GM12878 (cell line): ENCODE measurements at regions not wholly inside any gene's neighbourhood (a gene's known extent, or its start where the extent isn't known, plus 50 kb on each side); places are given as distances from the start of the nearest gene placed in this dataset.

Source experiments
- ATAC-seq: fragments of 200-7000 bp; cut with Tn5 transposase; 3 replicates; pipeline ENCODE4 v1.9.1; 2020; ENCODE audit warnings: mild to moderate bottlenecking, moderate library complexity
- BruUV-seq: library from RNA; stranded (reverse); fragments of 400-500 nt; replicated peaks from 2 replicates; lab custom pipeline; 2021; lab: Mats Ljungman, UMichigan
- CTCF ChIA-PET: fragments of 300-600 bp; sonication (Branson Sonifier 250); formaldehyde crosslinking; extraction: SDS; loops from one replicate; lab custom pipeline; 2021; ENCODE audit warnings: inconsistent platforms; lab: Yijun Ruan, JAX
- POLR2A ChIA-PET: fragments of 350-600 bp; formaldehyde crosslinking; extraction: SDS; loops from one replicate; lab custom pipeline; 2021; ENCODE audit warnings: inconsistent platforms; lab: Charles Lee
- RAD21 ChIA-PET: fragments of 300-600 bp; sonication (Branson Sonifier 250); formaldehyde crosslinking; loops from one replicate; lab custom pipeline; 2023; ENCODE audit warnings: antibody characterized with exemption; ENCODE audit not compliant: unreplicated experiment; lab: Charles Lee
- SMC1A ChIA-PET: fragments of 300-600 bp; sonication (Branson Sonifier 250); formaldehyde crosslinking; loops from one replicate; lab custom pipeline; 2023; ENCODE audit not compliant: unreplicated experiment, uncharacterized antibody; lab: Charles Lee
- DNase-seq: peaks from one replicate; pipeline ENCODE4 v3.0.0-alpha.2; 2011; ENCODE audit warnings: low read depth, low spot score
- FAIRE-seq: peaks from 3 replicates; lab custom pipeline; 2011; peaks lifted over from hg19 to GRCh38; lab: Jason Lieb, UNC
- H2AFZ ChIP-seq: 2 replicates; pipeline ENCODE4 v1.6.0; 2011; ENCODE audit warnings: low read depth, low read length, control low read depth; ENCODE audit not compliant: control insufficient read depth
- H3K27ac ChIP-seq: 2 replicates; pipeline ENCODE4 v1.5.1; 2011; ENCODE audit warnings: control low read depth; ENCODE audit not compliant: control insufficient read depth, insufficient read depth
- H3K27me3 ChIP-seq, 2 experiments: replicated peaks in 1 of 2; 2 replicates each; pipeline versions ENCODE4 v1.6.0 to v1.6.1; 2011; ENCODE audit warnings: low read length in 1 of 2; ENCODE audit not compliant: control insufficient read depth in 2 of 2, insufficient read depth in 2 of 2
- H3K36me3 ChIP-seq, 2 experiments: 2 replicates each; pipeline ENCODE4 v1.5.1; 2011; ENCODE audit warnings: low read length in 1 of 2; ENCODE audit not compliant: control insufficient read depth in 2 of 2, insufficient read depth in 2 of 2
- H3K4me1 ChIP-seq: 2 replicates; pipeline ENCODE4 v1.6.1; 2011; ENCODE audit warnings: mild to moderate bottlenecking, low read length, moderate library complexity, mixed read lengths; ENCODE audit not compliant: control insufficient read depth, insufficient read depth
- H3K4me2 ChIP-seq: 2 replicates; pipeline ENCODE4 v1.6.0; 2011; ENCODE audit warnings: control low read depth; ENCODE audit not compliant: control insufficient read depth, insufficient read depth
- H3K4me3 ChIP-seq: fragments of 200-600 bp; sonication (generic); 2 replicates; pipeline ENCODE4 v1.5.1; 2016
- H3K79me2 ChIP-seq: 2 replicates; pipeline ENCODE4 v1.6.0; 2011; ENCODE audit warnings: low read length; ENCODE audit not compliant: control insufficient read depth, insufficient read depth
- H3K9ac ChIP-seq: 2 replicates; pipeline ENCODE4 v1.8.0; 2011; ENCODE audit warnings: low read length, control low read depth, mixed read lengths; ENCODE audit not compliant: control insufficient read depth, insufficient read depth
- H3K9me3 ChIP-seq: replicated peaks from 3 replicates; pipeline ENCODE4 v1.5.1; 2011; ENCODE audit warnings: mild to moderate bottlenecking, low read length; ENCODE audit not compliant: control insufficient read depth, insufficient read depth
- H4K20me1 ChIP-seq: 2 replicates; pipeline ENCODE4 v1.6.0; 2011; ENCODE audit not compliant: control insufficient read depth, insufficient read depth
- BMI1 ChIP-seq: fragments of 450-650 bp; IDR thresholded peaks from 2 replicates; pipeline ENCODE4 v1.6.1; 2016; ENCODE audit warnings: mild to moderate bottlenecking, moderate library complexity, borderline replicate concordance
- E2F8 ChIP-seq: fragments of 450-650 bp; IDR thresholded peaks from 2 replicates; pipeline ENCODE4 v1.6.1; 2018; ENCODE audit warnings: mild to moderate bottlenecking, low read depth, moderate library complexity; ENCODE audit not compliant: partially characterized antibody
- EP300 ChIP-seq, 2 experiments: fragments of 150-350 bp in 1 of 2; IDR thresholded peaks; 2 replicates each; pipeline ENCODE4 v1.6.1; 2011 to 2012; ENCODE audit warnings: low read depth in 2 of 2, low read length in 2 of 2, borderline replicate concordance in 1 of 2, improper control_type of control experiment in 1 of 2, inconsistent platforms in 1 of 2; ENCODE audit not compliant: control insufficient read depth in 1 of 2
- NR2F1 ChIP-seq: fragments of 450-650 bp; conservative IDR thresholded peaks from 2 replicates; pipeline ENCODE4 v1.6.1; 2017; ENCODE audit warnings: mild to moderate bottlenecking
- PRDM15 ChIP-seq: fragments of 450-650 bp; formaldehyde crosslinking; IDR thresholded peaks from 2 replicates; pipeline ENCODE4 v1.4.0; 2020; ENCODE audit warnings: mild to moderate bottlenecking, moderate library complexity
- SIX5 ChIP-seq: IDR thresholded peaks from 2 replicates; pipeline ENCODE4 v1.6.1; 2011; ENCODE audit warnings: mild to moderate bottlenecking, low read depth, low read length, moderate library complexity; ENCODE audit not compliant: severe bottlenecking
- SMARCA5 ChIP-seq: fragments of 450-650 bp; IDR thresholded peaks from 2 replicates; pipeline ENCODE4 v1.6.1; 2017; ENCODE audit warnings: mild to moderate bottlenecking
- SMC3 ChIP-seq: IDR thresholded peaks from 2 replicates; pipeline ENCODE4 v1.6.1; 2011; ENCODE audit warnings: low read length, improper control_type of control experiment, borderline replicate concordance
- WGBS: methylation state at CpG from one replicate; pipeline ENCODE4 v1.1.6; 2016; ENCODE audit warnings: low lambda C conversion rate; ENCODE audit not compliant: insufficient replicate concordance, insufficient coverage; ENCODE audit errors: missing lambda C conversion rate; 5-methylcytosine and 5-hydroxymethylcytosine counted together
- in situ Hi-C: fragments of 300-500 bp; cut with MboI; formaldehyde crosslinking; loops from 9 replicates; pipeline ENCODE4 v1.14.3; 2018; ENCODE audit warnings: mixed read lengths
- intact Hi-C: fragments of 100-400 bp; cut with micrococcal nuclease; formaldehyde crosslinking; loops from one replicate; pipeline ENCODE4 v1.14.2; 2022; ENCODE audit not compliant: unreplicated experiment
- TF ChIP-seq, protein P1 (sequence below): fragments of 450-650 bp; IDR thresholded peaks from 2 replicates; pipeline ENCODE4 v1.6.1; 2014; ENCODE audit warnings: mild to moderate bottlenecking

GRCh38 chr3:82461049-82461889, 699.8 kb upstream of the GBE1 start:
- Histone ChIP-seq H3K4me1 (no peaks in the 10 kb centered on the region), H3K79me2 (no peaks in the 10 kb centered on the region), H3K36me3 (no peaks in the 10 kb centered on the region), H4K20me1 (no peaks in the 10 kb centered on the region), H3K9ac (no peak overlapping the region), H3K27me3 (no peaks in the 10 kb centered on the region), H3K9me3 (no peaks in the 10 kb centered on the region), H2AFZ (no peak overlapping the region), H3K4me2 (no peak overlapping the region), H3K27ac (no peak overlapping the region), H3K4me3 (no peak overlapping the region)
- DNase-seq, result no peak
- no peak for FAIRE-seq
- BruUV-seq, result no TSS peak
- ChIA-PET CTCF (no interaction called here), POLR2A (no interaction called here), SMC1A (interaction anchor here (1.4 to 1.8 kb wide), 2 partner anchors 12 to 18 kb away, joined by 3 read pairs; no protein-coding TSS in a partner anchor), RAD21 (no interaction called here)
- ATAC-seq, result no peak
- TF ChIP-seq, protein P1, sequence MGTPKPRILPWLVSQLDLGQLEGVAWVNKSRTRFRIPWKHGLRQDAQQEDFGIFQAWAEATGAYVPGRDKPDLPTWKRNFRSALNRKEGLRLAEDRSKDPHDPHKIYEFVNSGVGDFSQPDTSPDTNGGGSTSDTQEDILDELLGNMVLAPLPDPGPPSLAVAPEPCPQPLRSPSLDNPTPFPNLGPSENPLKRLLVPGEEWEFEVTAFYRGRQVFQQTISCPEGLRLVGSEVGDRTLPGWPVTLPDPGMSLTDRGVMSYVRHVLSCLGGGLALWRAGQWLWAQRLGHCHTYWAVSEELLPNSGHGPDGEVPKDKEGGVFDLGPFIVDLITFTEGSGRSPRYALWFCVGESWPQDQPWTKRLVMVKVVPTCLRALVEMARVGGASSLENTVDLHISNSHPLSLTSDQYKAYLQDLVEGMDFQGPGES, result no peak
- TF ChIP-seq EP300 (IDR thresholded peaks at IDR 0.05; ENCODE audit: borderline replicate concordance in 1 of 2, control insufficient read depth in 1 of 2, low read depth in 2 of 2, low read length in 2 of 2) (no peak), SIX5 (no peak), BMI1 (no peak), SMC3 (no peak), E2F8 (no peak), PRDM15 (CRISPR knock-in tag) (no peak), SMARCA5 (no peak), NR2F1 (no peak)
- in situ Hi-C loops, result no loop called here
- intact Hi-C loops, result no loop called here
- WGBS, result 26% methylated on average over 10 of the region's 10 CpGs
